IPS-18a (cell line): ENCODE measurements at regions not wholly inside any gene's neighbourhood (a gene's known extent, or its start where the extent isn't known, plus 50 kb on each side); places are given as distances from the start of the nearest gene placed in this dataset.

Experiments used
- H3K27ac ChIP-seq: one replicate; pipeline ENCODE4 v1.5.1; 2013; ENCODE audit warnings: low read length
- H3K27me3 ChIP-seq: one replicate; pipeline ENCODE4 v1.6.1; 2013; ENCODE audit warnings: mild to moderate bottlenecking, low read length; ENCODE audit not compliant: control insufficient read depth, insufficient read depth
- H3K36me3 ChIP-seq: one replicate; pipeline ENCODE4 v1.6.1; 2013; ENCODE audit warnings: low read depth, low read length; ENCODE audit not compliant: control insufficient read depth
- H3K4me1 ChIP-seq: one replicate; pipeline ENCODE4 v1.6.1; 2013; ENCODE audit warnings: low read depth, low read length; ENCODE audit not compliant: control insufficient read depth
- H3K4me3 ChIP-seq: one replicate; pipeline ENCODE4 v1.5.1; 2013; ENCODE audit warnings: low read length
- H3K9ac ChIP-seq: one replicate; pipeline ENCODE4 v1.6.1; 2013; ENCODE audit warnings: mild to moderate bottlenecking, low read length, moderate library complexity
- H3K9me3 ChIP-seq: one replicate; pipeline ENCODE4 v1.6.1; 2013; ENCODE audit warnings: low read depth, low read length; ENCODE audit not compliant: control insufficient read depth

DNA sequence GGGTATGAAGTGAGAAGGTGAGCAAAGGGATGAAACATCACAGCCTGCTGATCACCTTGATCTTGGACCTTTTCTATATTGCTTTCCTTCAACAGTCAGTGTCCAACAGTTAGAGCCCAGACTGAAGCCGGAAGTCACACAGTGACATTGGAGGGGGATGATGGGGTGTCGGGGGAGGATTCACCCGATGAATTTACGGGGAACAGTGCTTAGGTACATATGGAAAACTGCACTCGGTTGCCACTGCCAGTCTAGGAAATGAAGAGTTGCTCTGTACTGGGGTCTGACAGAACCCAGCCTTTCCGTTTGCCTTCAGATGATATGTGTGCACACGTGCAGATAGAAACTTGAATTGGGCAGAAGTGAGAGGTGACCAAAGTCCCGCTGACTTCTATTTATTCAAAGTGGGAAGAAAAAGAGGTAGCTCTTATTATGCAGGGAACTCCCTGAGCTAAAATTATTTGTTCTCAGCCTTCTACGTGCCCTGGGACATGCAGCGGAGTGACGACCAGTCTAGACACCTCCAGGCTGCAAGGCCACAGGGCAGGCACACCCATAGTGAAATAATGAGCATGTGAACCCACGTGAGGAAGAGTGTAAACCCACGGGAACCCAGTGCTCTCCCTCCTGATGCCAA is 107.2 kb upstream of the INHBA start:
- Histone ChIP-seq H3K27me3 (no peaks in the 10 kb centered on the region), H3K27ac (no peak overlapping the region), H3K36me3 (no peaks in the 10 kb centered on the region), H3K4me3 (no peak overlapping the region), H3K9ac (no peak overlapping the region), H3K4me1 (peaks cover 33% of the 10 kb centered on the region), H3K9me3 (no peaks in the 10 kb centered on the region)

DNA sequence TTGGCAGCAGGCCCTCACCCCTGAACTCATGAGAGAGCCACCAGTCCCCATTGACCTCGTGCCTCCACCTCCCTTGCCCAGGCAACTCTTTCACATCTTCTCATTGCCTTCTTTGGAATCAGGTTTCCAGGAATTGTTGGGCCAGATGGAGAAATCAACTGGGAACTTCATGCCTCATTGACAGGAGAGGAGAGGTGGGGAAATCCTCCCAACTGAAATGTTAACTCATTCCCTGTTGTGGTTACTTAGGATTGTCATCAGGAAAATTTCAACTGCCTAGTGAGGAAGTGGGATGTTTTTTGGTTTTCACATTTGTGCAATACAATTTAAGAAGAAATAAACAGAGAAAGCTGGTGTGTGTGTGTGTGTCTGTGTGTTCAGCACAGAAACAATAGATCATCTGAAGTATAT is 106.6 kb upstream of the INHBA start:
- Histone ChIP-seq H3K4me1 (peaks cover 28% of the 10 kb centered on the region), H3K36me3 (no peaks in the 10 kb centered on the region), H3K27me3 (no peaks in the 10 kb centered on the region), H3K9ac (no peak overlapping the region), H3K4me3 (no peak overlapping the region), H3K9me3 (no peaks in the 10 kb centered on the region), H3K27ac (no peak overlapping the region)

- H3K27ac ChIP-seq, result peak overlapping the region; percentile 39
- H3K4me3 ChIP-seq, result peak overlapping the region; percentile 2
Observed at GRCh38 chr7:41809116-41809515, 106.2 kb upstream of the INHBA start.

DNA sequence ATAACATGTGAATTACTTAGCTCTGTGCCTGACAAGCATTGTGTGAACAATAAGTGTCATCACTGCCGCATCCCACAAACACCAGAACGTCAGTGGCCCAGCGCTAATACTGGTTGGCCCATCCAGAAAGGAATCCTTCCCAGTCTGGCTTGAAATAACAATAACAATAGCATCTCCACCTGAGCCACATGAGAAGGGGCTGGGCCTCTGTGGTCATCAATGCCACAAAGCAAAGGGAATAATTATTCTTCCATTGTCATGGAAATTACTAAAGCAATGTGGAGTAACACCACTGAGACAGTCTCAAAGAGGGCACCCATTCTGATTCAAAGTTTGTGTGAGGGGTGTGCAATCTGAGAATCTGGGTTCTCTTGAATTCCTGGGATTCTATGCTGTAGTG is 105.7 kb upstream of the INHBA start:
- peak overlapping the region; percentile 2 for H3K4me3 ChIP-seq
- H3K27me3 ChIP-seq, result no peaks in the 10 kb centered on the region
- no peak overlapping the region for H3K9ac ChIP-seq
- peak overlapping the region; percentile 60 for H3K27ac ChIP-seq
- no peaks in the 10 kb centered on the region for H3K36me3 ChIP-seq
- peaks cover 25% of the 10 kb centered on the region for H3K4me1 ChIP-seq
- H3K9me3 ChIP-seq, result no peaks in the 10 kb centered on the region

More at GRCh38 chr7:41809116-41809515, 106.2 kb upstream of the INHBA start:
- H3K36me3 ChIP-seq, result no peaks in the 10 kb centered on the region
- H3K27me3 ChIP-seq, result no peaks in the 10 kb centered on the region
- no peaks in the 10 kb centered on the region for H3K9me3 ChIP-seq
- H3K4me1 ChIP-seq, result peaks cover 27% of the 10 kb centered on the region
- no peak overlapping the region for H3K9ac ChIP-seq

GRCh38 chr7:41803569-41803968 is 100.7 kb upstream of the INHBA start:
- H3K27me3 ChIP-seq, result no peaks in the 10 kb centered on the region
- H3K36me3 ChIP-seq, result no peaks in the 10 kb centered on the region
- no peak overlapping the region for H3K4me3 ChIP-seq
- H3K9me3 ChIP-seq, result no peaks in the 10 kb centered on the region
- H3K9ac ChIP-seq, result no peak overlapping the region
- no peak overlapping the region for H3K27ac ChIP-seq
- H3K4me1 ChIP-seq, result peaks cover 8% of the 10 kb centered on the region

- no peak overlapping the region for H3K27ac ChIP-seq
- H3K27me3 ChIP-seq, result no peaks in the 10 kb centered on the region
- H3K9me3 ChIP-seq, result no peaks in the 10 kb centered on the region
- H3K4me1 ChIP-seq, result no peaks in the 10 kb centered on the region
- no peak overlapping the region for H3K4me3 ChIP-seq
- H3K36me3 ChIP-seq, result no peaks in the 10 kb centered on the region
- no peak overlapping the region for H3K9ac ChIP-seq
Observed at GRCh38 chr7:41796331-41796730, 93.4 kb upstream of the INHBA start.

DNA sequence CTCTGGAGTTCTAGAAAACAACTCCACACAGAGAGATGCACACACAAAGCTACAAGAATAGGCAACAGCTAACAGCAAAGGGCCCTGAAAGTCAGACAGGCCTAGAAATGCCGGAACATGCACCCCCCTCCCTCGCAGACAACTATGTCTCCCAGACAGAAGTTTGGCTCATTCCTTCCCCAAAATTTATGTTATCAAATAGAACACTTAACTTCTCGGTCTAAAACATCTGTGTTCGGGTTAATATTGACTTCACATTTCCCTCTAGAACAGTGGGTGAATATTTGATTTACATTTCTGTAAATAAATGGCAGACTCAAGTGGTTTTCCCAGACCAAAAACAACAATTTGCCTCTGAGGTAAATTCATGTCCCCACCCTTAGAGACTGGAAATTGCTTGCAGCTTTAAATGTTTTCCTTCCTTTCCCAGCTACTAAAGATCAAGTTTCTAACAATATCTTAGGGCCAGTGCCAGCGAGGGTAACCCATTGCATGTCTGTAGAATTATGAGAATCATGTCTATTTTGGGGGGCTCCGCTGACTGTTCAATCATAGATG is 92.5 kb upstream of the INHBA start:
- H3K9ac ChIP-seq, result no peak overlapping the region

DNA sequence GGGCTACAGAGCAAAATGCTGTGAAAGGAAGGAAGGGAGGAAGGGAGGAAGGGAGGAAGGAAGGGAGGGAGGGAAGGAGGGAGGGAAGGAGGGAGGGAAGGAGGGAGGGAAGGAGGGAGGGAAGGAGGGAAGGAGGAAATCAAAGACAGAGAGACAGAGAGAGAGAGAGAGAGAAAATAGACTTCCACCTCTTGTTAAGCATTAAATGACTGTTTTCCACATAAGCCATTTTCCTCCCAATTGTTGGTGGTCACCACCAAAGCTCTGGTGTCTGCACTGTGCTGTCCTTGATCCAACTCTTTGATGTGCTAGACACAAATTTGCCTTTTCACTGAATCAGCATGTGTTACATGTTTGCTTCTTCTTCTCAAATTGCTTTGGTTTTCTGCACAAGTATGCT is 90.7 kb upstream of the INHBA start:
- Histone ChIP-seq H3K9me3 (no peaks in the 10 kb centered on the region), H3K27ac (no peak overlapping the region), H3K4me3 (no peak overlapping the region), H3K9ac (no peak overlapping the region), H3K4me1 (no peaks in the 10 kb centered on the region), H3K36me3 (no peaks in the 10 kb centered on the region), H3K27me3 (no peaks in the 10 kb centered on the region)

More for the DNA sequence above, 92.5 kb upstream of the INHBA start:
- Histone ChIP-seq H3K9me3 (no peaks in the 10 kb centered on the region), H3K36me3 (no peaks in the 10 kb centered on the region), H3K27me3 (no peaks in the 10 kb centered on the region), H3K4me3 (no peak overlapping the region), H3K27ac (no peak overlapping the region), H3K4me1 (no peaks in the 10 kb centered on the region)

GRCh38 chr7:41792120-41792519 is 89.2 kb upstream of the INHBA start:
- no peaks in the 10 kb centered on the region for H3K4me1 ChIP-seq
- no peak overlapping the region for H3K4me3 ChIP-seq
- no peaks in the 10 kb centered on the region for H3K36me3 ChIP-seq
- H3K9ac ChIP-seq, result no peak overlapping the region
- H3K27me3 ChIP-seq, result no peaks in the 10 kb centered on the region
- no peak overlapping the region for H3K27ac ChIP-seq
- H3K9me3 ChIP-seq, result no peaks in the 10 kb centered on the region

DNA sequence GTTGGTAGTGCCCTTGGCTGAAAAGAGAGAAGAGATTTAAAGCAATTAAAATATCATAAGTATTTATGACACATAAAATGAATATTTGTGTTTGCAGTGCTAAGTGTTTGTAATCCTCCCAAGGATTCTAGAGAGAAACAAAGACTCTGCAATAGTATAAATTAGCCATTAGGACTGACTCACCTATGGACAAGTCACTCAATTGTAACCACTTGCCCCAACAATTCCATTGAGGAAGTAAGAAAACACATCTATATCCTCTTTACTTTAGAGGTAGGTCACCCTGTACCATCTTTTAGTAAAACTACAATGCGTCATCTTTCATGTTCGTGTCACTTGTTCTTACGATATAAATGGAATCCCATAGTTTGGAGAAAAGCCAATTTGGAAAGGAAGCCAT is 85.7 kb upstream of the INHBA start:
- Histone ChIP-seq H3K36me3 (no peaks in the 10 kb centered on the region), H3K4me3 (no peak overlapping the region), H3K4me1 (no peaks in the 10 kb centered on the region), H3K27me3 (no peaks in the 10 kb centered on the region), H3K27ac (no peak overlapping the region), H3K9me3 (no peaks in the 10 kb centered on the region), H3K9ac (no peak overlapping the region)

- H3K4me3 ChIP-seq, result no peak overlapping the region
- H3K9me3 ChIP-seq, result no peaks in the 10 kb centered on the region
- H3K9ac ChIP-seq, result no peak overlapping the region
- no peaks in the 10 kb centered on the region for H3K4me1 ChIP-seq
- no peak overlapping the region for H3K27ac ChIP-seq
- H3K27me3 ChIP-seq, result no peaks in the 10 kb centered on the region
- no peaks in the 10 kb centered on the region for H3K36me3 ChIP-seq
Observed at GRCh38 chr7:41787651-41788350, 84.9 kb upstream of the INHBA start.

DNA sequence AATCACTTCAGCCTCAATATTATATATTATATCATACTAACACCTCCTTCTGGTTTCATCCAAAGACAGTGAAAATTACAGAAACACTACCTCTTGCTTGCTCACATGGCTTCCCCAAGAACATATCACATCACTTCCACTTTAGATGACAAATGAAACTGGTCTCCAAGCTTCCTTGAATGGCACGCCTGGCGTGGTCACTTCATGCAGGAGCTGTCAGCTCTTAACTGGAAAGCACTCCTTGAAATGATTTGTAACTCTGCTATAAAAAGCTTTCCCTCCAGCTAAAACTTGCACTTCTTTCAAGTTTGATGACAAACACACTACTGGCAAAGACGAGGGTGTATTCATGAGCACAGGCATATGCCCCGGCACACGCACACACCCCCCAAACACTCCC is 84.1 kb upstream of the INHBA start:
- Histone ChIP-seq H3K9ac (no peak overlapping the region), H3K36me3 (no peaks in the 10 kb centered on the region), H3K27ac (no peak overlapping the region), H3K9me3 (no peaks in the 10 kb centered on the region), H3K4me1 (no peaks in the 10 kb centered on the region), H3K4me3 (no peak overlapping the region), H3K27me3 (no peaks in the 10 kb centered on the region)
